ENCODE measurements at regions not wholly inside any gene's neighbourhood (a gene's known extent, or its start where the extent isn't known, plus 50 kb on each side); places are given as distances from the start of the nearest gene placed in this dataset.

- TF ChIP-seq SMAD4 (CRISPR knock-in tag; conservative IDR thresholded peaks at IDR 0.05) (no peak), BMI1 (IDR thresholded peaks at IDR 0.05; ENCODE audit: low read length) (no peak), ZNF395 (CRISPR knock-in tag; IDR thresholded peaks at IDR 0.05) (no peak), SP1 (CRISPR knock-in tag; IDR thresholded peaks at IDR 0.05) (no peak), SIN3A (IDR thresholded peaks at IDR 0.05; ENCODE audit: borderline replicate concordance in 2 of 2, control insufficient read depth in 1 of 2, low read depth in 2 of 2, low read length in 2 of 2) (no peak)
- TF ChIP-seq, protein P1, sequence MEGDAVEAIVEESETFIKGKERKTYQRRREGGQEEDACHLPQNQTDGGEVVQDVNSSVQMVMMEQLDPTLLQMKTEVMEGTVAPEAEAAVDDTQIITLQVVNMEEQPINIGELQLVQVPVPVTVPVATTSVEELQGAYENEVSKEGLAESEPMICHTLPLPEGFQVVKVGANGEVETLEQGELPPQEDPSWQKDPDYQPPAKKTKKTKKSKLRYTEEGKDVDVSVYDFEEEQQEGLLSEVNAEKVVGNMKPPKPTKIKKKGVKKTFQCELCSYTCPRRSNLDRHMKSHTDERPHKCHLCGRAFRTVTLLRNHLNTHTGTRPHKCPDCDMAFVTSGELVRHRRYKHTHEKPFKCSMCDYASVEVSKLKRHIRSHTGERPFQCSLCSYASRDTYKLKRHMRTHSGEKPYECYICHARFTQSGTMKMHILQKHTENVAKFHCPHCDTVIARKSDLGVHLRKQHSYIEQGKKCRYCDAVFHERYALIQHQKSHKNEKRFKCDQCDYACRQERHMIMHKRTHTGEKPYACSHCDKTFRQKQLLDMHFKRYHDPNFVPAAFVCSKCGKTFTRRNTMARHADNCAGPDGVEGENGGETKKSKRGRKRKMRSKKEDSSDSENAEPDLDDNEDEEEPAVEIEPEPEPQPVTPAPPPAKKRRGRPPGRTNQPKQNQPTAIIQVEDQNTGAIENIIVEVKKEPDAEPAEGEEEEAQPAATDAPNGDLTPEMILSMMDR (IDR thresholded peaks at IDR 0.05 in 2 of 3, conservative IDR thresholded peaks at IDR 0.05 in 1 of 3; ENCODE audit: insufficient read depth in 2 of 3, low read depth in 1 of 3, low read length in 3 of 3), result no peak
- TF ChIP-seq, protein P2, sequence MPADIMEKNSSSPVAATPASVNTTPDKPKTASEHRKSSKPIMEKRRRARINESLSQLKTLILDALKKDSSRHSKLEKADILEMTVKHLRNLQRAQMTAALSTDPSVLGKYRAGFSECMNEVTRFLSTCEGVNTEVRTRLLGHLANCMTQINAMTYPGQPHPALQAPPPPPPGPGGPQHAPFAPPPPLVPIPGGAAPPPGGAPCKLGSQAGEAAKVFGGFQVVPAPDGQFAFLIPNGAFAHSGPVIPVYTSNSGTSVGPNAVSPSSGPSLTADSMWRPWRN (IDR thresholded peaks at IDR 0.05; ENCODE audit: low read depth), result no peak
These were observed 117.1 kb upstream of the MRPS22 start for GRCh38 chr3:139226731-139227130.
